ENCODE measurements at regions not wholly inside any gene's neighbourhood (a gene's known extent, or its start where the extent isn't known, plus 50 kb on each side); places are given as distances from the start of the nearest gene placed in this dataset.

GRCh38 chr2:225999692-226000091 is 600.2 kb downstream of the NYAP2 start:
- no peak for DNase-seq

- DNase-seq = no peak
These were observed 599.1 kb downstream of the NYAP2 start for GRCh38 chr2:225998653-225999052.

DNA sequence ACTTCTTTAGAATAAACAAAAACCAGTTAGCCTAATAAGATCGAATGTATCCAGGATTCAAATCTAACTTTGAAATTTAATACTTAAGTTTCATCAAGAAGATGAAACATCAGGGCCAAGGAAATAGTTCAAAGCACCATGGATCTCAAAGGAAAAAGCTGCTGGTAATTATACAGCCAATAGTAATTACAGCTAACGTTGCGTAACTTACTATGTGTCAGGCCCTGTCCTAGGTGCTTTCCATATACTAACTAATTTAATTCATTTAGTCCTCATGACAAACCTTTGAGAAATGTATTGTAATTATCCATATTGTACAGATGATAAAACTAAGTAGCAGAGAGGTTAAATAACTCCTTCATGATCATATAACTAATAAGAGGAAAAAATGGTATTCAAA is 598.6 kb downstream of the NYAP2 start:
- DNase-seq = no peak

DNA sequence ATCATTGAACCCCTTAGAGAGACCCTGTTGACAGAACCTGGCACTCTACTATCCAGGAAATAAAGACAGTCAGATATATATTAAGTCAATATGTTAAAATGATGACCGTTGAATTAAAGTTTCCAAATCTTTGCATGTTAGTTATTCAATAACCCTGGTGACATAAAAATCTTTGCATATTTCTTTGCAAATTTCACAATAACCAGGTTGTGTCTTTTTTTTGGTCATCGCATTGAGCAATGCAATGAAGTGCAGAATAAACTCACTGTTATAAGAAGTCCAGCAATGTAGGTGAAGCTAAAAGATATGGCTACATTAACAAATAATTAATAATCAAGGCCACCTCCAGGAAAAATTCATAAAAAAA is 596.9 kb downstream of the NYAP2 start:
- DNase-seq = no peak

DNA sequence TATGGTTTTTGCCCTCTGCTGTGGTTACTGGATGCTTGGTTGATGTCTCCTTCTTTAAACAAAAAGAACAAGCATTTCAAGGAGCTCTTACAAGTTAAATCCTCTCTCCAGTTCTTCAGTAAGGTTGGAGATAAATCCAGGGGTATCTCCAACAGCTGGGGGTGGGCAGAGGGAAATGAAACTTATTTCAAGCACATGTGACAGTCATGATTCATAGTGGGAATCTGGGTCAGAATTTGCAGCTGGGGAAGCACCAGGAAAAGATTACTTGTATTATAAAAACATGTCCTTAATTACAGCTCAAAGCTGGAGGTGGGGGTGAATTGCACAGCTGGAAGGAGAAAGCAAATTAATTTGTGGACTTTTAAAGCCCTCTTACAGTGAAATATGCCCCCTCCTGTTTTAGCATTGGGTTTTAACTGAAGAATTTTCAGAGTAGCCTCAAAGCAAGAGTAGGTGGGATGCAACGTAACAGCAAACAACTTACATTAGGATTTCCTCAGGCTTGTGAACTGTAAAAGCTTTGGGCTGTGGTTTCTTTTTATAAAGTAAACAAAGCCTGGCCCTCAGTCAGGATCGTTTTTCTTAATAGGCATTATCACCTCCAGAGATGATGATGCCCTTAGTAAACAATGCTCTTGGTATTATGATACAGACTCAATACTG is 596.4 kb downstream of the NYAP2 start:
- no peak for DNase-seq

- DNase-seq = no peak
These were observed 595.4 kb downstream of the NYAP2 start for GRCh38 chr2:225994748-225995405.

- DNase-seq = no peak
These were observed 593.9 kb downstream of the NYAP2 start for GRCh38 chr2:225993430-225993829.

DNA sequence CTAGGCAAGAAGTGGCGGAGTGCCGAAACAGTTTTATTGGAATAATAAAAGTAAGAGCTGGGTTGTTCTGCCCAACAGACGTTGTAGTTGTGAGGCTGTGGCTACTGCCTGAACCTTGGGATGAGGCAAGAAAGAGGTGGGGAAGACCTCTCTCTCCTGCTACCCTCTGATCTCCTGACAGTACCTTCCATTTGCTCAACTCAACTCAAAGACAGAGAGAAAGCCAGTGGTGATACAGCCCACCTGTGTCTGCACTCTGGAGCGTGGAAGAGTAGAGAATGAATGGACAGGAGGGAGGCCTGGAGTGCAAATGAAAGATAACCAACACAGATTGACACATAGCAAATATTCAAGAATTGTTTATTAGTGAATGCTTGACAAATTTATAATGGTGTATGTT is 590.3 kb downstream of the NYAP2 start:
- no peak for DNase-seq

DNA sequence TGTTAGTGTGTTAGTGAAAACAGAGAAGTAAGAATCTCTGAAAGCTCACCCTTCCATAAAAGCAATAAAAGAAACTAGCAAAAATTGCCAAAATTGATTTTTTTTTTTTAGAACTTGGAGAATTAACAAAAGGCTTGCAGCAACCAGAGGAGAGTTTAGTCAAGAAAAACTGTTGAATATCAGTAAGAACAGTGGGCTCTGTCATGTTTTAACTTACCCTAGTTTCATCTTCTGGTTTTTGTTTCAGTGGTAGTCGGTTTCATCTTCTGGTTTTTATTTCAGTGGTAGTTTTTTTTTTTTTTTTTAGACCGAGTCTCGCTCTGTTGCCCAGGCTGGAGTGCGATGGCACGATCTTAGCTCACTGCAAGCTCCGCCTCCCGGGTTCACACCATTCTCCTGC is 580.9 kb downstream of the NYAP2 start:
- DNase-seq = no peak

GRCh38 chr2:225971433-225971832 is 571.9 kb downstream of the NYAP2 start:
- no peak for DNase-seq

DNA sequence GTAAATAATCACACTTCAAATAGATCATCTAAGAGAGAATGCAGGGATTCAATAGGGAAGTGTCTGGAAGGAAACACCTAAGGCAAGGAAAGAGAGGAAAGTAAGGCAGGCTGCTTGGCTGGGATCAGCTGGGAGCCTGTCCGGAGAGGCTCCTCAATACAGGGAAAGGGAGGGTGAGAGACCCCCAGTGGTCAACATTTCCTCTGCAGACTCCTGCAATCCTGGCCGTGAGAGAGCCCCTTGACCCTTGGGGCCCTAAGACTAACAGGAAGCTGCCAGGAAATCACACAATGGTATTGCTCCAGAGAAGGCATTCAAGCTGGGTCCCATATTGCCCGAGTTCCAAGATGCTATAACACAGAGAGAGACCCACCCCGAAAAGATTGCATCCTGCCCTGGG is 549.4 kb downstream of the NYAP2 start:
- no peak for DNase-seq

DNA sequence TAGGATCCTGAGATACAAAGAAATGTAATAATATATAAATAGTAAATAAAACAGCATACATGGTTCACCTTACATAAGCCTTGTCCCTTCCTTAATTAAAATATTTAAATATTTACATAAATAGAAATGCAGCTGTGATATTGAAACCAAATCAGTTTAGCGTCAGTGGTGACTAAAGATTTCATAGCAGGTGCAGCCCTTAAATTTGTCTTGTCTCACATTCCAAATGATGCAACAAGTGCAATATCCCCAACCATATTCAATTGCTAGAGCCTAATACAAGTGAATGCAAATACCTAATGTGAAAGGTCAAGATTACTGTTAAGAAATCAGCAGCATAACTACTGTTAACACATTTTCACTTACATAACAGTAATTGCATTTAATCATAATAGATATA is 539.5 kb downstream of the NYAP2 start:
- no peak for DNase-seq

- no peak for DNase-seq
These were observed 538.2 kb downstream of the NYAP2 start for GRCh38 chr2:225937625-225938187.

GRCh38 chr2:225932811-225933413 is 533.4 kb downstream of the NYAP2 start:
- no peak for DNase-seq

DNA sequence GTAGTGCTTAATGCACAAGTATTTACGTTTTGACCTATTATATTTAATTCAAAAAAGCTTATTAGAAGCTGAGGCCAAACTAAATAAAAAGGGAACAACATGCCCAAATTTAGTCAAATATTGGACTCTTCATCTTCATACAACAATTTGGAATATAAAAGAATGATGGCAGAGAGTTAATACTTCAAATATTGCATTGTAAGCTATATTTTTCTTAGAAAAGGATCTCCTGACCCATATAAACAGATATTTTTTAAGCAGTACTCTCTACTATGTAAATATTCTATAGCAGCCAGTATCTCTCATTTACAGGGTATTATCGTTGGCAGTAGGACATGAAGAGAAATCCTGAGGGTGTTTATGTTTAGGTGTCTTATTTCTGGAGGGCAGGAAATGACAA is 531.2 kb downstream of the NYAP2 start:
- no peak for DNase-seq

DNA sequence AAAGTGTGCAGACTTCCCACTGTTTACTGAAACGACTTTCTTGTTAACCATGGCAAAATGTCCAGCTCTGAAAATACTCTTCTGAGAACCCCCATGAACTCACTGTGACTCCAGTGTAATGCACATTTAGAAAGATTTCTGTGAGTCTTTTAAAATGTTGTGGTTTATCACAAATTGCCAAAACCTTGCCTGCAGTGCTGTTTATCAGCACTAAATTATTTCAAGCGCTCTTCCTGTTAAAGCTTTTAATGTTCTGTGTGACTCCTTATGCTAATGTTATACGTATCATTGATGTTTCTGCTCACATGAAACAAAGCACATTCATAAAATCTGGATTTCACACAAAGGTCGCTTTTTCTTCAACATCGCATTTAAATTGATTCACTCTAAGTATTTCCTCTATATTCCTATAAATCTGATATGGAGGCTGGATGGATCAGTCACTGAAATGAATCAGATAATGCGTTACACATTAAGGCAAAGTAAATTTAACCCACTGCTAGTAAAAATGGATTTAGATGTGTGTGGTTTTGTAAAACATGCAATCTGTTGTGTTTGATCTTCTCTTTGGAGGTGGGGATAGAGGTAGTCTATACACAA is 521.2 kb downstream of the NYAP2 start:
- DNase-seq = no peak

GRCh38 chr2:225916692-225917091 is 517.2 kb downstream of the NYAP2 start:
- DNase-seq = no peak

GRCh38 chr2:225911019-225911418 is 511.5 kb downstream of the NYAP2 start:
- DNase-seq = no peak

DNA sequence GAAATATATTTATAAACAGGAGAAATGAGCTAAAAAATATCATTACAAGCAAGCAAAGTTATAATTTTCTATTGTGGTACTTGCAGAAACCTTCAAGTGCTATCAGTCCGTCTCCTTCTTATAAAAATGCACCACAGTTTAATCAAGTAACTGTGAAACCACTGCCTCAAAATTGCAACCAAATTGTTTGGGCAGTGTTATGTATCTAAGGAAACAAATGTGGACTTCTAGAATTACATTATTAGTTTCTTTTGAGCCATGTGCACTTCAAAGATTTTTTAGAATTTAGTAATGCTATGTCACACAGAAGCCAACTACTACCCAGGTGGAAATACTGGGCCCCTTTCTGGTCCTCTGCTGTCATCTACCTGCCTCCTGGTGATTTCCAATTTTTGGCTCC is 495.6 kb downstream of the NYAP2 start:
- no peak for DNase-seq

GRCh38 chr2:225894236-225894980 is 494.9 kb downstream of the NYAP2 start:
- DNase-seq = no peak

DNA sequence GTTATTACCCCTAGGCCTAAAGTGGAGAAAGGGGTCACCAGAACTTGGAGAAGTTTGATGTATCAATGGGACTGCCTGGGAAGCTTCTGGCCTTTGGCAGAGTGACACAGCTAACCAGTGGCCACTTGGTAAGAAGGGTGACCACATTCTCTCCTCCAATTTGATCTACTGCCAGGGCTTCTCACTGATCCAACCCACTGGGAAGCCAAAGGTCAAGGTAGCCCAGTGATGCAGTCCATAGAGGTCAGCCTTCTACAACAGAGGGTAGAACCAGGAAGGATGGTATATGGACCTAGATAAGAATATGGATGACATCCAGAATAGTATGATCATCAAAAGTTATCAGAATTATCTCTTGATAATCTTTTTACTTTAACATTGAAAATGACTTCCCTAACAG is 493.6 kb downstream of the NYAP2 start:
- no peak for DNase-seq

DNA sequence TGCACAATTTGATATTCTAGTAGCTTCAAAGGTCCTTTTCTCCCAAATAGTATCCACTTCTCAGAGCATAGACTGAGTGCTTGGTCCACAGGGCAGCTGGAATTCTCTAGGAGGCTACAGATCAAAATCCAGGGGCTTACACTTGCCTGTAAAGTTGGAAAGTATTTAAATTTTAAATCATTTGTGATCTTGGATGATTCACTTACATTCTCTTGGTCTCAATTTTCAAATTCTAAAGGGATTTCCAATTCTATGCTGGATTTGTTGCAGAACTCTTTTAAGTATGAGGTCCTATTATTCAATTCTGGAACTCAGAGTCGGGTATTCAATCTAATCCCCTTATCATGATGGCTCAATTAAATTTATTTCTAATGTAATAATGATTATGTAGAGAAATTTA is 492.3 kb downstream of the NYAP2 start:
- DNase-seq = no peak

Data from anterior cingulate cortex (tissue), 58 donors.